ENCODE measurements at regions not wholly inside any gene's neighbourhood (a gene's known extent, or its start where the extent isn't known, plus 50 kb on each side); places are given as distances from the start of the nearest gene placed in this dataset.

GRCh38 chr5:135234666-135235401 is 164.2 kb downstream of the MACROH2A1 start:
- DNase-seq: no peak

- no peak for DNase-seq
These were observed 164.8 kb downstream of the MACROH2A1 start for GRCh38 chr5:135234242-135234641.

- DNase-seq: no peak
These were observed 165.6 kb downstream of the MACROH2A1 start for GRCh38 chr5:135233477-135233876.

- DNase-seq: no peak
These were observed 166.1 kb downstream of the MACROH2A1 start for GRCh38 chr5:135232958-135233357.

GRCh38 chr5:135231289-135231688 is 167.7 kb downstream of the MACROH2A1 start:
- no peak for DNase-seq

- DNase-seq: no peak
These were observed 168.6 kb downstream of the MACROH2A1 start for GRCh38 chr5:135230251-135230925.

GRCh38 chr5:135229679-135230132 is 169.3 kb downstream of the MACROH2A1 start:
- DNase-seq: no peak

GRCh38 chr5:135229122-135229521 is 169.9 kb downstream of the MACROH2A1 start:
- DNase-seq: no peak

GRCh38 chr5:135228222-135228621 is 170.8 kb downstream of the MACROH2A1 start:
- no peak for DNase-seq

GRCh38 chr5:135227064-135228022 is 171.7 kb downstream of the MACROH2A1 start:
- DNase-seq: no peak

- no peak for DNase-seq
These were observed 173.0 kb downstream of the MACROH2A1 start for GRCh38 chr5:135225856-135226560.

- no peak for DNase-seq
These were observed 175.0 kb downstream of the MACROH2A1 start for GRCh38 chr5:135223891-135224625.

GRCh38 chr5:135223404-135223803 is 175.6 kb downstream of the MACROH2A1 start:
- DNase-seq: no peak

- DNase-seq: no peak
These were observed 176.3 kb downstream of the MACROH2A1 start for GRCh38 chr5:135222771-135223170.

- no peak for DNase-seq
These were observed 176.8 kb downstream of the MACROH2A1 start for GRCh38 chr5:135222171-135222681.

GRCh38 chr5:135221696-135222095 is 177.3 kb downstream of the MACROH2A1 start:
- no peak for DNase-seq

GRCh38 chr5:135221187-135221473 is 177.9 kb downstream of the MACROH2A1 start:
- no peak for DNase-seq

- DNase-seq: no peak
These were observed 178.4 kb downstream of the MACROH2A1 start for GRCh38 chr5:135220394-135221186.

- no peak for DNase-seq
These were observed 179.2 kb downstream of the MACROH2A1 start for GRCh38 chr5:135219868-135220267.

- DNase-seq: no peak
These were observed 180.1 kb downstream of the MACROH2A1 start for GRCh38 chr5:135218790-135219568.
